ENCODE measurements at regions not wholly inside any gene's neighbourhood (a gene's known extent, or its start where the extent isn't known, plus 50 kb on each side); places are given as distances from the start of the nearest gene placed in this dataset.

DNA sequence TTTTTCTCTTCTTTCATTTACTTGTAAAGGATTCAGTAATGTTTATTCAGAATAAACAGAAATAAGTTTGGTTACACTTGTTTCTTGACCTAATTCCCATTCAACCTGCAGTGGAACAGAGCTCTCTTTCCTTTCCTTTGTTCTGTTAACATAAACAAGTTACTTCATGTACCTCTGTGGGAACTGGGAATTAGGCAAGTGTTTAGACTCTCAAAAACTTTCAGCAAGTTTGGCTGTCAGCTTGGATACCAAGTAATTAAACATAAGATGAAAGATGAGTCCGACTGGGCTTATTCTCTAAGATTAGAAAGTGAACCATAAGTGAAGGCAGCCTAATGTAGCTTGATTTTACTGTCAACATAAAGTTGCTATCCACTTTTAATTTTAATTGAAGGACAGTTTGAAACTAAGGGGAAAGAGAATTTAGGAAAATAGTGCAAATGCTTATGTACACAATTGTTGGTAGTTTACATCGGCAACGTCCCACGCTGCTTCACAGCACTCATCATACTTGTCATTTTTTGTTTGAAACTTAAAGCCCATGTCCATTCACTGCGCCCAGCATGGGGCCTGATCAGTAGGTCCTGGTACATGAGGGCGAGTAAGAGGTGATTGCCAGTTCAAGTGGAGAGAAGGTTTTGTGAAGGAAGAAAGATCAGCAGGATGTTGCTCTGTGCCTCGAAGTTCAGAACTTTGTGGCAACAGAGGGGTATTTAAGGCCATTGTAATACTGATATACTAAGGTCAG lies 113.0 kb downstream of the PLEKHG1 start:
- H3K27me3 ChIP-seq (replicated peaks in 1 of 4; ENCODE audit: control insufficient read depth in 3 of 4, extremely low read depth in 1 of 4, insufficient read depth in 3 of 4, low read length in 3 of 4): no peaks in the 10 kb centered on the region
- no peak overlapping the region for H2BK12ac ChIP-seq (ENCODE audit: low read depth, low read length)
- no peak overlapping the region for H3K56ac ChIP-seq (replicated peaks; ENCODE audit: insufficient read length, low read depth, low read length)
- no peak overlapping the region for H3K4ac ChIP-seq (replicated peaks; ENCODE audit: insufficient read length, low read depth, low read length)
- FAIRE-seq (no peak), DNase-seq (ENCODE audit: low read depth in 1 of 2, low spot score in 2 of 2) (no peak)
- no peak overlapping the region for H3K14ac ChIP-seq (ENCODE audit: insufficient read length)
- no peaks in the 10 kb centered on the region for H4K20me1 ChIP-seq (replicated peaks in 1 of 2; ENCODE audit: control insufficient read depth in 1 of 2, insufficient read depth in 2 of 2, low read length in 2 of 2)
- no peak overlapping the region for H2AFZ ChIP-seq (ENCODE audit: low read length)
- peaks cover 0 to 6% (median under 1%) of the 10 kb centered on the region in 4 experiments; a peak in 2 of 7 replicates for H3K4me1 ChIP-seq (replicated peaks in 1 of 4; ENCODE audit: control insufficient read depth in 3 of 4, insufficient read depth in 4 of 4, low read length in 3 of 4)
- H3K23me2 ChIP-seq (ENCODE audit: low read depth, low read length): no peaks in the 10 kb centered on the region
- no peak overlapping the region for H3K18ac ChIP-seq (ENCODE audit: extremely low read depth, low read length)
- no peak overlapping the region for H3K4me3 ChIP-seq (ENCODE audit: extremely low read depth in 1 of 4, insufficient read depth in 2 of 4, low read depth in 3 of 4, low read length in 4 of 4)
- POLR2A ChIA-PET (ENCODE audit: partially characterized antibody): no interaction called here
- no peak overlapping the region for H4K5ac ChIP-seq (ENCODE audit: insufficient read length, low read depth, low read length)
- no peak overlapping the region for H2BK5ac ChIP-seq (ENCODE audit: low read depth, low read length)
- H2BK20ac ChIP-seq (ENCODE audit: low read length): no peak overlapping the region
- H3K9me3 ChIP-seq (ENCODE audit: insufficient read depth in 2 of 2, low read depth in 1 of 2, low read length in 1 of 2): no peaks in the 10 kb centered on the region
- H3K9ac ChIP-seq (replicated peaks in 1 of 4; ENCODE audit: extremely low read depth in 1 of 4, low read depth in 3 of 4, low read length in 3 of 4): no peak overlapping the region
- no peak overlapping the region for H3K23ac ChIP-seq (ENCODE audit: insufficient read length)
- no peak overlapping the region for H2BK15ac ChIP-seq (ENCODE audit: low read length)
- H4K8ac ChIP-seq (ENCODE audit: extremely low read depth, insufficient read depth, low read length): no peak overlapping the region
- H3K79me1 ChIP-seq (ENCODE audit: low read depth, low read length): no peaks in the 10 kb centered on the region
- H3K4me2 ChIP-seq (ENCODE audit: insufficient read depth in 1 of 2, low read depth in 2 of 2, low read length in 2 of 2): no peak overlapping the region
- 85% methylated on average over 7 of the region's 7 CpGs; no CpG with 5 or more reads in 1 of the 2 experiments for WGBS, 2 experiments (ENCODE audit: extremely low coverage in 1 of 2, insufficient coverage in 1 of 2, insufficient read length in 1 of 2, insufficient replicate concordance in 2 of 2, low coverage in 1 of 2, low lambda C conversion rate in 2 of 2, missing lambda C conversion rate in 1 of 2)
- H3K79me2 ChIP-seq (ENCODE audit: control insufficient read depth in 1 of 2, insufficient read depth in 2 of 2, low read length in 2 of 2): no peaks in the 10 kb centered on the region
- no peaks in the 10 kb centered on the region for H3K36me3 ChIP-seq (ENCODE audit: control insufficient read depth in 2 of 4, insufficient read depth in 4 of 4, low read length in 3 of 4)
- H3K27ac ChIP-seq (ENCODE audit: low read depth, low read length): no peak overlapping the region
- no peak overlapping the region for H2AK5ac ChIP-seq (ENCODE audit: low read depth, low read length)
- H4K91ac ChIP-seq (replicated peaks; ENCODE audit: insufficient read length, low read length): no peak overlapping the region
- no peak overlapping the region for H2BK120ac ChIP-seq (replicated peaks; ENCODE audit: low read depth, low read length)
- CTCF ChIA-PET (ENCODE audit: partially characterized antibody): interaction anchor here (1.2 to 2.1 kb wide), 4 partner anchors 27 to 294 kb away, joined by 4 to 6 read pairs (median 5); no protein-coding TSS in a partner anchor
- TF ChIP-seq FOSL1 (IDR thresholded peaks at IDR 0.05; ENCODE audit: insufficient read depth, low read depth, low read length): no peak
- TF ChIP-seq ATF2 (IDR thresholded peaks at IDR 0.05; ENCODE audit: low read length): no peak
- no peak for TF ChIP-seq KDM5A (IDR thresholded peaks at IDR 0.05; ENCODE audit: low read length)
- no peak for TF ChIP-seq SIN3A (conservative IDR thresholded peaks at IDR 0.05 in 1 of 2, IDR thresholded peaks at IDR 0.05 in 1 of 2; ENCODE audit: low read depth in 1 of 2, low read length in 2 of 2)
- no peak for TF ChIP-seq EP300 (IDR thresholded peaks at IDR 0.05; ENCODE audit: borderline replicate concordance in 1 of 2, low read depth in 2 of 2, low read length in 2 of 2)
- TF ChIP-seq PHF8 (conservative IDR thresholded peaks at IDR 0.05; ENCODE audit: low read depth, low read length): no peak
- TF ChIP-seq, protein P1, sequence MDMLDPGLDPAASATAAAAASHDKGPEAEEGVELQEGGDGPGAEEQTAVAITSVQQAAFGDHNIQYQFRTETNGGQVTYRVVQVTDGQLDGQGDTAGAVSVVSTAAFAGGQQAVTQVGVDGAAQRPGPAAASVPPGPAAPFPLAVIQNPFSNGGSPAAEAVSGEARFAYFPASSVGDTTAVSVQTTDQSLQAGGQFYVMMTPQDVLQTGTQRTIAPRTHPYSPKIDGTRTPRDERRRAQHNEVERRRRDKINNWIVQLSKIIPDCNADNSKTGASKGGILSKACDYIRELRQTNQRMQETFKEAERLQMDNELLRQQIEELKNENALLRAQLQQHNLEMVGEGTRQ (IDR thresholded peaks at IDR 0.05; ENCODE audit: low read length): no peak
- TF ChIP-seq TAF1 (IDR thresholded peaks at IDR 0.05; ENCODE audit: low read depth, low read length): no peak
- TF ChIP-seq EGR1 (IDR thresholded peaks at IDR 0.05; ENCODE audit: borderline replicate concordance, low read depth, low read length): no peak
- no peak for TF ChIP-seq SIX5 (IDR thresholded peaks at IDR 0.05; ENCODE audit: low read depth, low read length)

Measured in H1 (cell line).